OCI-LY7 (cell line): ENCODE measurements at regions not wholly inside any gene's neighbourhood (a gene's known extent, or its start where the extent isn't known, plus 50 kb on each side); places are given as distances from the start of the nearest gene placed in this dataset.

Experiments
- BruUV-seq: library from RNA; stranded (reverse); fragments of 400-500 nt; replicated peaks from 2 replicates; lab custom pipeline; 2021; lab: Mats Ljungman, UMichigan
- CTCF ChIA-PET: fragments of 300-600 bp; sonication (Branson Sonifier 250); formaldehyde crosslinking; loops from one replicate; lab custom pipeline; 2022; ENCODE audit warnings: antibody characterized with exemption; ENCODE audit not compliant: unreplicated experiment; lab: Charles Lee
- POLR2A ChIA-PET: fragments of 300-600 bp; sonication (Branson Sonifier 250); formaldehyde crosslinking; loops from one replicate; lab custom pipeline; 2022; ENCODE audit warnings: antibody characterized with exemption; lab: Charles Lee
- DNase-seq: peaks from one replicate; pipeline ENCODE4 v3.0.0-alpha.2; 2015; ENCODE audit warnings: low spot score
- H2AFZ ChIP-seq: fragments of 200-600 bp; sonication (generic), shearing (Covaris generic); 2 replicates; pipeline ENCODE4 v1.6.1; 2014; ENCODE audit warnings: mild to moderate bottlenecking, antibody characterized with exemption, low read length, moderate library complexity
- H3K27ac ChIP-seq: fragments of 200-600 bp; sonication (generic); 2 replicates; pipeline ENCODE4 v1.5.1; 2014; ENCODE audit warnings: mixed run types, low read depth, mild to moderate bottlenecking, moderate library complexity, low read length, inconsistent platforms; ENCODE audit not compliant: poor library complexity, severe bottlenecking
- H3K36me3 ChIP-seq: fragments of 200-600 bp; sonication (generic); 2 replicates; pipeline ENCODE4 v1.6.1; 2014; ENCODE audit warnings: mild to moderate bottlenecking, antibody characterized with exemption, low read length, moderate library complexity, mixed read lengths; ENCODE audit not compliant: insufficient read depth
- H3K4me1 ChIP-seq: fragments of 200-600 bp; sonication (generic); 2 replicates; pipeline ENCODE4 v1.5.1; 2014; ENCODE audit warnings: mild to moderate bottlenecking, low read length; ENCODE audit not compliant: insufficient read depth, poor library complexity, severe bottlenecking
- H3K4me2 ChIP-seq: fragments of 200-600 bp; sonication (generic); 2 replicates; pipeline ENCODE4 v1.6.1; 2014; ENCODE audit warnings: mild to moderate bottlenecking, low read length
- H3K4me3 ChIP-seq: fragments of 200-600 bp; sonication (generic); 2 replicates; pipeline ENCODE4 v1.5.1; 2014; ENCODE audit warnings: mild to moderate bottlenecking, low read depth, low read length; ENCODE audit not compliant: poor library complexity, severe bottlenecking
- H3K79me2 ChIP-seq: fragments of 200-600 bp; sonication (generic); 2 replicates; pipeline ENCODE4 v1.6.1; 2016; ENCODE audit warnings: low read depth, mild to moderate bottlenecking, low read length, moderate library complexity, mixed read lengths; ENCODE audit not compliant: insufficient read depth
- H3K9me2 ChIP-seq: fragments of 200-600 bp; sonication (generic); 2 replicates; pipeline ENCODE4 v1.6.1; 2016; ENCODE audit warnings: mild to moderate bottlenecking, low read length, mixed read lengths; ENCODE audit not compliant: insufficient read depth
- H3K9me3 ChIP-seq: fragments of 200-600 bp; sonication (generic); 2 replicates; pipeline ENCODE4 v1.6.1; 2014; ENCODE audit warnings: mild to moderate bottlenecking, mixed run types, low read length, mixed read lengths
- H4K20me1 ChIP-seq: fragments of 200-600 bp; sonication (generic); 2 replicates; pipeline ENCODE4 v1.6.1; 2014; ENCODE audit warnings: mild to moderate bottlenecking, antibody characterized with exemption, low read length, moderate library complexity, mixed read lengths; ENCODE audit not compliant: insufficient read depth
- EZH2phosphoT487 ChIP-seq: fragments of 200-600 bp; sonication (generic); IDR thresholded peaks from 2 replicates; pipeline ENCODE4 v1.6.1; 2018; ENCODE audit warnings: low read depth, borderline replicate concordance, mild to moderate bottlenecking, mixed run types, antibody characterized with exemption, low read length, moderate library complexity, mixed read lengths
- intact Hi-C: fragments of 100-400 bp; cut with micrococcal nuclease; formaldehyde crosslinking; loops from one replicate; pipeline ENCODE4 v1.10.0; 2022; ENCODE audit not compliant: unreplicated experiment
- TF ChIP-seq, protein P1 (sequence below): fragments of 200-600 bp; sonication (generic); conservative IDR thresholded peaks from 2 replicates; pipeline ENCODE4 v1.5.1; 2014; ENCODE audit warnings: mild to moderate bottlenecking, antibody characterized with exemption, low read length, moderate library complexity, mixed read lengths

DNA sequence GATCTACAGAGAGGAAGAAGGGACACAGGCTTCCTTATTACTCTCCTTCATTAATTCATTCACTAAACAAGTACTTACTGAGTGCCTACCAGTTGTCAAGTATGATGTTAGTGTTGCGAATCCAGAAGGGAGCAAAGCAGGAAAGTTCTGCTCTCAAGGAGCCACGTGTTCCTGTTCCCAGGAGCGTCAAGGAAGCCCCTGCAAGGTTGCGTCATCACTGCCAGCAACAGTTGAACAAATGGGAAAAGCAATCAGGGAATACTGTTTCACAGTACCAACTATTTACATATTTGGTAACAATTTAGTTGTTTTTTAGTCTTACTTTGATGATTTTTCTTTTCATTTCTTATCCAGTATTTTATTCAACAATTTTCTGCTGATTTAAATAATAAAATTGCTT lies 310.0 kb downstream of the FOXA2 start:
- H3K9me3 ChIP-seq, result no peaks in the 10 kb centered on the region

DNA sequence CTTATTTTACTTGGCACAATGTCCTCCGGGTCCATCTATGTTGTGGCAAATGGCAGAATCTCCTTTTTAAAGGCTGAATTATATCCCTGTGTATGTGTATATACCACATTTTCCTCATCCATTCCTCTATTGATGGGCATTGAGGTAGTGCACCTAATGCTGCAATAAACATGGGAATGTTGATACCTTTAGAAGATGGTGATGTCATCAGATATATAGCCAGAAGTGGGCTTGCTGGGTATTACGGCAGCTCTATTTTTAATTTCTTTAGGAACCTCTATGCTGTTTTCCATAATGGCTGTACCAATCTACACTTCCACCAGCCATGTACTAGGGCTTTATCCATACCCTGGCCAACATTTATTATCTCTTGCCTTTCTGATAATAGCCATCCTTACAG lies 315.7 kb downstream of the FOXA2 start:
- Histone ChIP-seq H3K79me2 (no peaks in the 10 kb centered on the region), H4K20me1 (no peaks in the 10 kb centered on the region), H3K4me1 (no peaks in the 10 kb centered on the region), H2AFZ (no peak overlapping the region), H3K9me2 (no peaks in the 10 kb centered on the region), H3K9me3 (no peaks in the 10 kb centered on the region), H3K4me3 (no peak overlapping the region), H3K36me3 (no peaks in the 10 kb centered on the region), H3K4me2 (no peak overlapping the region), H3K27ac (no peak overlapping the region)
- BruUV-seq, result no TSS peak
- no peak for DNase-seq
- ChIA-PET POLR2A (interaction anchor here (0.7 kb wide), 1 partner anchor 333 kb away, joined by 3 read pairs; no protein-coding TSS in a partner anchor), CTCF (no interaction called here)
- intact Hi-C loops, result no loop called here
- no peak for TF ChIP-seq EZH2phosphoT487
- TF ChIP-seq, protein P1, sequence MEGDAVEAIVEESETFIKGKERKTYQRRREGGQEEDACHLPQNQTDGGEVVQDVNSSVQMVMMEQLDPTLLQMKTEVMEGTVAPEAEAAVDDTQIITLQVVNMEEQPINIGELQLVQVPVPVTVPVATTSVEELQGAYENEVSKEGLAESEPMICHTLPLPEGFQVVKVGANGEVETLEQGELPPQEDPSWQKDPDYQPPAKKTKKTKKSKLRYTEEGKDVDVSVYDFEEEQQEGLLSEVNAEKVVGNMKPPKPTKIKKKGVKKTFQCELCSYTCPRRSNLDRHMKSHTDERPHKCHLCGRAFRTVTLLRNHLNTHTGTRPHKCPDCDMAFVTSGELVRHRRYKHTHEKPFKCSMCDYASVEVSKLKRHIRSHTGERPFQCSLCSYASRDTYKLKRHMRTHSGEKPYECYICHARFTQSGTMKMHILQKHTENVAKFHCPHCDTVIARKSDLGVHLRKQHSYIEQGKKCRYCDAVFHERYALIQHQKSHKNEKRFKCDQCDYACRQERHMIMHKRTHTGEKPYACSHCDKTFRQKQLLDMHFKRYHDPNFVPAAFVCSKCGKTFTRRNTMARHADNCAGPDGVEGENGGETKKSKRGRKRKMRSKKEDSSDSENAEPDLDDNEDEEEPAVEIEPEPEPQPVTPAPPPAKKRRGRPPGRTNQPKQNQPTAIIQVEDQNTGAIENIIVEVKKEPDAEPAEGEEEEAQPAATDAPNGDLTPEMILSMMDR, result no peak

More for the DNA sequence above, 310.0 kb downstream of the FOXA2 start:
- Histone ChIP-seq H3K4me1 (no peaks in the 10 kb centered on the region), H3K4me3 (no peak overlapping the region), H3K9me2 (no peaks in the 10 kb centered on the region), H3K79me2 (no peaks in the 10 kb centered on the region), H3K36me3 (no peaks in the 10 kb centered on the region), H2AFZ (no peak overlapping the region), H3K4me2 (no peak overlapping the region), H4K20me1 (no peaks in the 10 kb centered on the region), H3K27ac (no peak overlapping the region)
- intact Hi-C loops, result no loop called here
- TF ChIP-seq EZH2phosphoT487, result no peak
- TF ChIP-seq, protein P1, result no peak
- BruUV-seq, result no TSS peak
- ChIA-PET POLR2A (interaction anchor here (0.7 kb wide), 1 partner anchor 34 kb away, joined by 3 read pairs; no protein-coding TSS in a partner anchor), CTCF (no interaction called here)
- no peak for DNase-seq

DNA sequence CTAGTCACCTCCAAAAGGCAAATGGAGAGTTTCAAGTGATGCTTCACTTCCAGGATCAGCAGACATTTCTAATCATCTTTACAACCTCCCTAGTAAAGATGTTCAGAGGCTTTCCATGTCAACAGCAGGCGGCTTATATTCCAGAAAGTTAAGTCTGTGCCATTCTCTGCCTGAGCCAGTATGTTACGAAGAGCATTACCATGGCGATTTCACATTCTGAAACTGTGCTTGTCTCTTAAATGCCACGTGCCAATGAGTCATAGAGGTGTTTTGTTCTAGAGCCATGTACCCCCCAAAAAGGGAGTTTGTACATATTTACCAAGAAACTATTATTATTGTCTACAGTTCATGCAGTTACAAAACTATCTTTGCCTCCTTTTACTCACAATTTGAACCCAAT lies 319.5 kb downstream of the FOXA2 start:
- POLR2A ChIA-PET, result no interaction called here

More for the DNA sequence above, 319.5 kb downstream of the FOXA2 start:
- H3K27ac ChIP-seq, result no peak overlapping the region
- intact Hi-C loops, result no loop called here
- no peaks in the 10 kb centered on the region for H3K9me2 ChIP-seq
- no peaks in the 10 kb centered on the region for H3K9me3 ChIP-seq
- no peaks in the 10 kb centered on the region for H3K4me1 ChIP-seq
- H4K20me1 ChIP-seq, result no peaks in the 10 kb centered on the region
- BruUV-seq, result no TSS peak
- H3K36me3 ChIP-seq, result no peaks in the 10 kb centered on the region
- no peaks in the 10 kb centered on the region for H3K79me2 ChIP-seq
- H3K4me2 ChIP-seq, result no peak overlapping the region
- DNase-seq, result no peak
- no peak overlapping the region for H2AFZ ChIP-seq
- no peak for TF ChIP-seq EZH2phosphoT487
- TF ChIP-seq, protein P1, result no peak
- H3K4me3 ChIP-seq, result no peak overlapping the region
- CTCF ChIA-PET, result no interaction called here
